Left renal pelvis (tissue), 4 donors: ENCODE measurements at regions not wholly inside any gene's neighbourhood (a gene's known extent, or its start where the extent isn't known, plus 50 kb on each side); places are given as distances from the start of the nearest gene placed in this dataset.

ENCODE experiments used
- DNase-seq, 4 donors: peaks; one replicate each; pipeline ENCODE4 v3.0.0-alpha.2; 2013; ENCODE audit warnings: low read depth in 4 of 4, low spot score in 3 of 4

- DNase-seq, result no peak
Observed at GRCh38 chr7:46428295-46428694, 507.2 kb upstream of the IGFBP3 start.

GRCh38 chr7:46424934-46425333, 503.9 kb upstream of the IGFBP3 start:
- DNase-seq, result peak in 2 of 4 donors; percentile 14 to 22

- DNase-seq, result no peak
Observed at GRCh38 chr7:46421441-46422230, 500.6 kb upstream of the IGFBP3 start.

GRCh38 chr7:46414946-46415345, 493.9 kb upstream of the IGFBP3 start:
- DNase-seq, result no peak

- DNase-seq, result no peak
Observed at GRCh38 chr7:46411236-46411635, 490.2 kb upstream of the IGFBP3 start.

- no peak for DNase-seq
Observed at GRCh38 chr7:46407125-46407524, 486.1 kb upstream of the IGFBP3 start.

- no peak for DNase-seq
Observed at GRCh38 chr7:46397591-46397990, 476.5 kb upstream of the IGFBP3 start.

- DNase-seq, result no peak
Observed at GRCh38 chr7:46396481-46396880, 475.4 kb upstream of the IGFBP3 start.

GRCh38 chr7:46393142-46393541, 472.1 kb upstream of the IGFBP3 start:
- DNase-seq, result no peak

- peak; percentile 36 to 53 (median 46) for DNase-seq
Observed at GRCh38 chr7:46391231-46392201, 470.4 kb upstream of the IGFBP3 start.

GRCh38 chr7:46390042-46390441, 469.0 kb upstream of the IGFBP3 start:
- no peak for DNase-seq

GRCh38 chr7:46389146-46389545, 468.1 kb upstream of the IGFBP3 start:
- no peak for DNase-seq

- DNase-seq, result no peak
Observed at GRCh38 chr7:46387646-46388045, 466.6 kb upstream of the IGFBP3 start.

- DNase-seq, result no peak
Observed at GRCh38 chr7:46386428-46387399, 465.6 kb upstream of the IGFBP3 start.

GRCh38 chr7:46385662-46386309, 464.7 kb upstream of the IGFBP3 start:
- DNase-seq, result no peak

GRCh38 chr7:46383605-46384004, 462.5 kb upstream of the IGFBP3 start:
- DNase-seq, result no peak

- DNase-seq, result no peak
Observed at GRCh38 chr7:46369933-46370654, 449.0 kb upstream of the IGFBP3 start.

- DNase-seq, result no peak
Observed at GRCh38 chr7:46368871-46369270, 447.8 kb upstream of the IGFBP3 start.

GRCh38 chr7:46366526-46366925, 445.5 kb upstream of the IGFBP3 start:
- no peak for DNase-seq
